Kidney (tissue), 13 donors: ENCODE measurements at regions not wholly inside any gene's neighbourhood (a gene's known extent, or its start where the extent isn't known, plus 50 kb on each side); places are given as distances from the start of the nearest gene placed in this dataset.

ENCODE experiments used
- DNase-seq, 5 donors: peaks; one replicate each; pipeline ENCODE4 v3.0.0-alpha.2; 2013 to 2020
- FAIRE-seq: peaks from 2 replicates; lab custom pipeline; 2012; peaks lifted over from hg19 to GRCh38; lab: Jason Lieb, UNC
- H3K27ac ChIP-seq, 2 donors: one replicate each; pipeline ENCODE4 v1.7.0; 2013; ENCODE audit warnings: low read depth in 2 of 2, low read length in 2 of 2, inconsistent platforms in 1 of 2
- H3K27me3 ChIP-seq: one replicate; pipeline ENCODE4 v1.7.1; 2013; ENCODE audit warnings: low read length, inconsistent platforms; ENCODE audit not compliant: control insufficient read depth, insufficient read depth
- H3K36me3 ChIP-seq, 3 donors: one replicate each; pipeline versions ENCODE4 v1.7.0 to v1.7.1; 2013; ENCODE audit warnings: low read length in 3 of 3, control low read depth in 1 of 3, inconsistent platforms in 1 of 3; ENCODE audit not compliant: insufficient read depth in 3 of 3, control insufficient read depth in 2 of 3
- H3K4me1 ChIP-seq, 3 donors: one replicate each; pipeline versions ENCODE4 v1.7.0 to v1.7.1; 2013; ENCODE audit warnings: low read length in 3 of 3, inconsistent platforms in 1 of 3, low read depth in 1 of 3; ENCODE audit not compliant: control insufficient read depth in 2 of 3, insufficient read depth in 2 of 3
- H3K4me3 ChIP-seq, 3 donors: one replicate each; pipeline versions ENCODE4 v1.7.0 to v1.8.1; 2013; ENCODE audit warnings: low read length in 3 of 3, control low read depth in 1 of 3, inconsistent platforms in 1 of 3
- H3K9ac ChIP-seq, 3 donors: one replicate each; pipeline versions ENCODE4 v1.7.0 to v1.7.1; 2013; ENCODE audit warnings: low read length in 3 of 3, control low read depth in 1 of 3, inconsistent platforms in 1 of 3
- H3K9me3 ChIP-seq, 3 donors: one replicate each; pipeline versions ENCODE4 v1.7.0 to v1.7.1; 2013; ENCODE audit warnings: low read length in 3 of 3, control low read depth in 1 of 3, inconsistent platforms in 1 of 3; ENCODE audit not compliant: control insufficient read depth in 2 of 3, insufficient read depth in 1 of 3
- CTCF ChIP-seq: IDR thresholded peaks from 3 replicates; pipeline ENCODE4 v1.5.1; 2012; ENCODE audit warnings: mild to moderate bottlenecking, moderate library complexity, borderline replicate concordance; ENCODE audit not compliant: insufficient read depth; ENCODE audit errors: extremely low read depth
- intact Hi-C: fragments of 100-400 bp; cut with DNase I; formaldehyde crosslinking; loops from one replicate; pipeline ENCODE4 v1.11.1; 2022
- donor health status: control.
- donor health status: control.
- donor health status: control.
- donor health status: control.
- donor health status: control.
- donor health status: DM: yes; HTN: yes; CAD: no.
- donor health status: Normal renal cell carcinoma (clear cell type).

GRCh38 chr16:48102083-48103008 is 53.4 kb downstream of the ABCC12 start:
- no peaks in the 10 kb centered on the region for H3K36me3 ChIP-seq
- no peaks in the 10 kb centered on the region for H3K27me3 ChIP-seq
- intact Hi-C loops, result no loop called here
- no peak for TF ChIP-seq CTCF
- no peak overlapping the region for H3K27ac ChIP-seq
- no peaks in the 10 kb centered on the region for H3K9me3 ChIP-seq
- no peak for DNase-seq
- no peak overlapping the region for H3K4me3 ChIP-seq
- no peak for FAIRE-seq
- no peak overlapping the region for H3K9ac ChIP-seq
- no peaks in the 10 kb centered on the region for H3K4me1 ChIP-seq

- FAIRE-seq, result no peak
- no peaks in the 10 kb centered on the region for H3K9me3 ChIP-seq
- DNase-seq, result no peak
- no peaks in the 10 kb centered on the region for H3K27me3 ChIP-seq
- intact Hi-C loops, result no loop called here
- H3K9ac ChIP-seq, result no peak overlapping the region
- H3K4me3 ChIP-seq, result no peak overlapping the region
- no peak for TF ChIP-seq CTCF
- H3K36me3 ChIP-seq, result no peaks in the 10 kb centered on the region
- no peaks in the 10 kb centered on the region for H3K4me1 ChIP-seq
- no peak overlapping the region for H3K27ac ChIP-seq
Observed at GRCh38 chr16:48101069-48101674, 54.6 kb downstream of the ABCC12 start.

- H3K27me3 ChIP-seq, result no peaks in the 10 kb centered on the region
- H3K9me3 ChIP-seq, result no peaks in the 10 kb centered on the region
- no peak overlapping the region for H3K4me3 ChIP-seq
- DNase-seq (no peak), FAIRE-seq (no peak)
- no peak for TF ChIP-seq CTCF
- H3K4me1 ChIP-seq, result no peaks in the 10 kb centered on the region
- H3K27ac ChIP-seq, result no peak overlapping the region
- no peaks in the 10 kb centered on the region for H3K36me3 ChIP-seq
- H3K9ac ChIP-seq, result no peak overlapping the region
- intact Hi-C loops, result no loop called here
Observed at GRCh38 chr16:48099455-48099854, 56.3 kb downstream of the ABCC12 start.
